KMS-11 (cell line): ENCODE measurements at regions not wholly inside any gene's neighbourhood (a gene's known extent, or its start where the extent isn't known, plus 50 kb on each side); places are given as distances from the start of the nearest gene placed in this dataset.

ENCODE experiments used
- H2AFZ ChIP-seq: fragments of 200-600 bp; sonication (generic); 2 replicates; pipeline ENCODE4 v1.6.1; 2016; ENCODE audit warnings: antibody characterized with exemption, mixed run types, low read depth
- H3K27ac ChIP-seq: fragments of 200-600 bp; sonication (generic); 2 replicates; pipeline ENCODE4 v1.6.1; 2016; ENCODE audit warnings: mild to moderate bottlenecking, mixed run types
- H3K27me3 ChIP-seq: fragments of 200-600 bp; sonication (generic); 2 replicates; pipeline ENCODE4 v1.6.1; 2017; ENCODE audit warnings: mild to moderate bottlenecking, low read depth, mixed run types, moderate library complexity; ENCODE audit not compliant: insufficient read depth
- H3K36me3 ChIP-seq: fragments of 200-600 bp; sonication (generic); 2 replicates; pipeline ENCODE4 v1.6.1; 2017; ENCODE audit warnings: mild to moderate bottlenecking, mixed run types; ENCODE audit not compliant: insufficient read depth
- H3K4me1 ChIP-seq: fragments of 200-600 bp; sonication (generic); 2 replicates; pipeline ENCODE4 v1.6.1; 2016; ENCODE audit warnings: mild to moderate bottlenecking, low read depth, mixed run types; ENCODE audit not compliant: poor library complexity, severe bottlenecking
- H3K4me2 ChIP-seq: fragments of 200-600 bp; sonication (generic); 2 replicates; pipeline ENCODE4 v1.7.0; 2016; ENCODE audit warnings: mild to moderate bottlenecking, mixed run types
- H3K4me3 ChIP-seq: fragments of 200-600 bp; sonication (generic); IDR thresholded peaks from 2 replicates; pipeline ENCODE4 v1.6.1; 2017; ENCODE audit warnings: low read depth, low read length, mixed read lengths; ENCODE audit not compliant: insufficient read depth
- H3K79me2 ChIP-seq: fragments of 200-600 bp; sonication (generic); 2 replicates; pipeline ENCODE4 v1.6.1; 2016; ENCODE audit warnings: low read depth, mixed run types; ENCODE audit not compliant: insufficient read depth
- H3K9ac ChIP-seq: fragments of 200-600 bp; sonication (generic); 2 replicates; pipeline ENCODE4 v1.6.1; 2016; ENCODE audit warnings: mild to moderate bottlenecking, mixed run types
- H4K20me1 ChIP-seq: fragments of 200-600 bp; sonication (generic); 2 replicates; pipeline ENCODE4 v1.6.1; 2016; ENCODE audit warnings: mild to moderate bottlenecking, mixed run types; ENCODE audit not compliant: insufficient read depth
- TF ChIP-seq, protein P1 (sequence below): fragments of 200-600 bp; sonication (generic); conservative IDR thresholded peaks from 2 replicates; pipeline ENCODE4 v1.6.1; 2017; ENCODE audit warnings: low read depth, mild to moderate bottlenecking, antibody characterized with exemption, low read length, moderate library complexity, mixed read lengths

DNA sequence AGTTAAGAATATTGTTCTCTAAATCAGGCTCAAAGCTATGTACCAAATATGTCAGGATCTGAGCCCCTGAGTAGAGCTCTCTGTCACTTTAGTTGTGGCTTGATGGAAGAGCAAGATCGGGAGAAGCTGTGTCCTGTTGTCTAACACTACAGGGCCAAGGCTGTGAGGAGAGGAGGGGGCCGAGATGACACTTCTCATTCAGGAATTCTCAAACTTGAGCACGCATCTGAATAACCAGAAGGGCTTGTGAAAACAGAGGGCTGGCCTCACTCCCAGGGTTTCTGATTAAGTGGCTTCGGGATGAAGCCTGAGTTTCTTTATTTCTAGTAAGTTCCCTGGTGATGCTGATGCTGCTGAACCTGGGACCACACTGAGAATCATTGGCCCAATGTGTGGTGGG, 209.2 kb upstream of the DAB1 start:
- no peaks in the 10 kb centered on the region for H3K36me3 ChIP-seq
- H3K4me3 ChIP-seq = no peak overlapping the region
- no peaks in the 10 kb centered on the region for H3K79me2 ChIP-seq
- no peak overlapping the region for H3K9ac ChIP-seq
- TF ChIP-seq, protein P1, sequence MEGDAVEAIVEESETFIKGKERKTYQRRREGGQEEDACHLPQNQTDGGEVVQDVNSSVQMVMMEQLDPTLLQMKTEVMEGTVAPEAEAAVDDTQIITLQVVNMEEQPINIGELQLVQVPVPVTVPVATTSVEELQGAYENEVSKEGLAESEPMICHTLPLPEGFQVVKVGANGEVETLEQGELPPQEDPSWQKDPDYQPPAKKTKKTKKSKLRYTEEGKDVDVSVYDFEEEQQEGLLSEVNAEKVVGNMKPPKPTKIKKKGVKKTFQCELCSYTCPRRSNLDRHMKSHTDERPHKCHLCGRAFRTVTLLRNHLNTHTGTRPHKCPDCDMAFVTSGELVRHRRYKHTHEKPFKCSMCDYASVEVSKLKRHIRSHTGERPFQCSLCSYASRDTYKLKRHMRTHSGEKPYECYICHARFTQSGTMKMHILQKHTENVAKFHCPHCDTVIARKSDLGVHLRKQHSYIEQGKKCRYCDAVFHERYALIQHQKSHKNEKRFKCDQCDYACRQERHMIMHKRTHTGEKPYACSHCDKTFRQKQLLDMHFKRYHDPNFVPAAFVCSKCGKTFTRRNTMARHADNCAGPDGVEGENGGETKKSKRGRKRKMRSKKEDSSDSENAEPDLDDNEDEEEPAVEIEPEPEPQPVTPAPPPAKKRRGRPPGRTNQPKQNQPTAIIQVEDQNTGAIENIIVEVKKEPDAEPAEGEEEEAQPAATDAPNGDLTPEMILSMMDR = no peak
- no peaks in the 10 kb centered on the region for H3K27me3 ChIP-seq
- no peak overlapping the region for H3K4me2 ChIP-seq
- no peak overlapping the region for H2AFZ ChIP-seq
- H3K4me1 ChIP-seq = no peaks in the 10 kb centered on the region
- H4K20me1 ChIP-seq = no peaks in the 10 kb centered on the region
- no peak overlapping the region for H3K27ac ChIP-seq

DNA sequence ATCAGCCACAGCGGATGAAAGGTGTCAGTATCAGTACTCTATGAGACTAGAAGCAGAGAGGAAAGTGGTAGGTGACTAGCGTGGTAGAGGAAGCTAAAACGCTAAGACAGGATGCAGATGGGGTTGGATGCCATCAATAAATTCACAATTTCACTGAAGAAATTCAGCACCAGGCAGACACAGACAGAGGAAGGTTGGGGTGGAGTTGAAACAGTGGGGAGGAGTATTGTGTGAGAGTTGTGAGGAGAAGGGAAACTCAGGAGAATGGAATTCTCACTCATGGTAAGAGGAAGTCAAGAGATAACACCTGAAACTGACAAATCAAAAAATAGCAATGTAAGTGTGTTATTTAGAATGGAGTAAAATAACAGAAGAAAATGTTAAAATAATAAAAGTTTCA, 208.5 kb upstream of the DAB1 start:
- TF ChIP-seq, protein P1 = no peak
- H3K9ac ChIP-seq = no peak overlapping the region
- H3K4me2 ChIP-seq = no peak overlapping the region
- H3K27me3 ChIP-seq = no peaks in the 10 kb centered on the region
- H3K36me3 ChIP-seq = no peaks in the 10 kb centered on the region
- H3K4me3 ChIP-seq = no peak overlapping the region
- H3K27ac ChIP-seq = no peak overlapping the region
- no peaks in the 10 kb centered on the region for H3K79me2 ChIP-seq
- H3K4me1 ChIP-seq = no peaks in the 10 kb centered on the region
- no peaks in the 10 kb centered on the region for H4K20me1 ChIP-seq
- H2AFZ ChIP-seq = no peak overlapping the region

DNA sequence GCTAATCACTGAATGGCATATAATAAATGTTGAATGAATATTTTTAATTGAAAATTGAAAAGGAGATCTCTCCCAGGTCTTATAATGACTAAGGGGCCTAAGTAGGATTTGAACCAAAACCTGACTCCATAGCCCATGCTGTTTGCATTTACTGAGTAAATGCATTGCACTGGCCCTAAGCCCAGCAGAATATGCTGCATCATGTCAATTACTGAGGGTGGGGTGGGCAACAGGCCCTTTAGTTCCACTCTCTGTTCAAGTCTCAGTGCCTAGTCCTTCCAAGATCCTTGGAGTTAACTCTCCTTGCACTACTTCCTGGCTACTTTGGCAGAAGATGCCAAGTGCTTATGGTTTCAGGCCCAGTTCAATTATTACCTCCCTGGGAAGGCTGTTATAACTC, 203.8 kb upstream of the DAB1 start:
- Histone ChIP-seq H3K4me1 (no peaks in the 10 kb centered on the region), H3K4me2 (no peak overlapping the region), H3K79me2 (no peaks in the 10 kb centered on the region), H3K27me3 (no peaks in the 10 kb centered on the region), H2AFZ (no peak overlapping the region), H3K9ac (no peak overlapping the region), H3K27ac (no peak overlapping the region), H3K4me3 (no peak overlapping the region), H3K36me3 (no peaks in the 10 kb centered on the region), H4K20me1 (no peaks in the 10 kb centered on the region)
- TF ChIP-seq, protein P1 = no peak

DNA sequence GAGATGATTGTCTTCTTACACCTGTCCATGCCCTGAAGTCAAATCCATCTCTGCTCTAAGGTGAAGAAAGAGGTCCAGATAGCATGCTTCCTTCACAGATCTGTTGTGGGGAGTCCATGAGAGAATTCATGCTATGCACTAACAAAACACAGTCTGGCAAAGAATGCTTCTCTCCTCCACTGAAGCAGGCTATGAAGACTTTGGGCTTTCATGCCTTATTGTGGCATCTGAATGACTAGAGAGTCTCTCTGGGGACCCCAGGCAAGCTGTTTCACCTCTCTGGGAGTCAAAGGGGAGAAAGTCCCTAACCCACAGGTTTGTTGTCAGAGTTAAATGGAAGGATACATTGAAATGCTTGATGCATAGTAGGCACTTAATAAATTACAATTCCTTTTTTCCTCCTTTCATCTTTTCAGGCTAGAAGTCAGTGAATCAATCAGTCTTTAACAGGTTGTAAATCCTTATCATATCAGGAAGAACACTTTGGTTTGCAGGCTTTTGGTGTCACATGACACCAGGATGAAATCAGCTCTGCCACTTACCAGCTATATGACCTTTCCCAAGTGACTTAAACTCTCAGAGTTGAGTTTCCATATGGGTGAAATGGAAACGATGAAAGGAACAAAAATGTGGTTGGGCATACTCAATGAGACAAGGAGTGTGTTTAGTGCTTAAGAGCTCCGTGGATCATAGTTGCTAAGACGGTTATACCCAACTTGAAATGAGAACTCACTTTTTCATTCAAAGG, 200.1 kb upstream of the DAB1 start:
- H3K4me3 ChIP-seq = no peak overlapping the region
- no peaks in the 10 kb centered on the region for H3K79me2 ChIP-seq
- no peaks in the 10 kb centered on the region for H3K27me3 ChIP-seq
- H3K4me2 ChIP-seq = no peak overlapping the region
- H3K9ac ChIP-seq = no peak overlapping the region
- no peak overlapping the region for H2AFZ ChIP-seq
- H3K4me1 ChIP-seq = no peaks in the 10 kb centered on the region
- no peaks in the 10 kb centered on the region for H4K20me1 ChIP-seq
- no peak overlapping the region for H3K27ac ChIP-seq
- H3K36me3 ChIP-seq = no peaks in the 10 kb centered on the region
- TF ChIP-seq, protein P1 = no peak
